Activated naive CD4-positive, alpha-beta T cell treated with anti-CD3 and anti-CD28 coated beads, Interleukin-2, amount 50 U/mL, for 72 hours (primary cell): ENCODE measurements at regions not wholly inside any gene's neighbourhood (a gene's known extent, or its start where the extent isn't known, plus 50 kb on each side); places are given as distances from the start of the nearest gene placed in this dataset.
"Not testable (repeated sequence)": the region's sequence is repeated elsewhere in the genome, so short reads cannot be mapped to it uniquely, and the experiment has no call there.

Source experiments
- ATAC-seq, 2 donors: fragments of 150-1000 bp; cut with Tn5 transposase; 2 replicates each; pipeline ENCODE4 v1.10.0; 2021; ENCODE audit warnings: mild to moderate bottlenecking in 2 of 2, moderate library complexity in 2 of 2
- DNase-seq, 2 donors: peaks; one replicate each; pipeline ENCODE4 v3.0.0; 2021 to 2022; ENCODE audit warnings: low spot score in 2 of 2
- H3K27ac Mint-ChIP-seq, 2 donors: one replicate each; pipeline ENCODE4 v1.8.0; 2022; ENCODE audit warnings: mild to moderate bottlenecking in 2 of 2, mixed read lengths in 2 of 2
- H3K36me3 Mint-ChIP-seq, 2 donors: one replicate each; pipeline ENCODE4 v1.8.0; 2022; ENCODE audit warnings: mixed read lengths in 2 of 2
- H3K9me3 Mint-ChIP-seq, 2 donors: one replicate each; pipeline ENCODE4 v1.8.0; 2022; ENCODE audit warnings: mixed read lengths in 2 of 2

- H3K36me3 Mint-ChIP-seq, result peaks cover 0 to 6% of the 10 kb centered on the region in 2 donors
- no peak overlapping the region for H3K27ac Mint-ChIP-seq
- DNase-seq (no peak), ATAC-seq (no peak)
- peaks cover 10 to 18% of the 10 kb centered on the region in 2 donors for H3K9me3 Mint-ChIP-seq
Measured at GRCh38 chr7:48782511-48782910, 141.8 kb upstream of the CDC14C start.

- ATAC-seq (no peak), DNase-seq (no peak)
- no peak overlapping the region for H3K27ac Mint-ChIP-seq
- peaks cover 6 to 9% of the 10 kb centered on the region in 2 donors for H3K9me3 Mint-ChIP-seq
- H3K36me3 Mint-ChIP-seq, result peaks cover 0 to 6% of the 10 kb centered on the region in 2 donors
Measured at GRCh38 chr7:48786951-48787350, 137.4 kb upstream of the CDC14C start.

GRCh38 chr7:48803250-48803649 is 121.1 kb upstream of the CDC14C start:
- Mint-ChIP-seq H3K9me3 (no peaks in the 10 kb centered on the region), H3K36me3 (no peaks in the 10 kb centered on the region), H3K27ac (no peak overlapping the region)
- DNase-seq (no peak), ATAC-seq (no peak)

- DNase-seq (no peak), ATAC-seq (no peak)
- no peaks in the 10 kb centered on the region for H3K9me3 Mint-ChIP-seq
- H3K27ac Mint-ChIP-seq, result no peak overlapping the region
- H3K36me3 Mint-ChIP-seq, result no peaks in the 10 kb centered on the region
Measured at GRCh38 chr7:48806731-48807130, 117.6 kb upstream of the CDC14C start.

- no peak for DNase-seq
- no peaks in the 10 kb centered on the region for H3K36me3 Mint-ChIP-seq
- peaks cover 0 to 6% of the 10 kb centered on the region in 2 donors for H3K9me3 Mint-ChIP-seq
- no peak overlapping the region for H3K27ac Mint-ChIP-seq
- no peak for ATAC-seq
Measured at GRCh38 chr7:48811071-48811470, 113.3 kb upstream of the CDC14C start.

GRCh38 chr7:48813472-48813871 is 110.9 kb upstream of the CDC14C start:
- DNase-seq, result no peak
- ATAC-seq, result no peak
- Mint-ChIP-seq H3K36me3 (no peaks in the 10 kb centered on the region), H3K27ac (no peak overlapping the region), H3K9me3 (peaks cover 0 to 6% of the 10 kb centered on the region in 2 donors)

- Mint-ChIP-seq H3K36me3 (no peaks in the 10 kb centered on the region), H3K27ac (no peak overlapping the region), H3K9me3 (no peaks in the 10 kb centered on the region)
- ATAC-seq (no peak), DNase-seq (no peak)
Measured at GRCh38 chr7:48822138-48822537, 102.2 kb upstream of the CDC14C start.

GRCh38 chr7:48832303-48832845 is 92.0 kb upstream of the CDC14C start:
- DNase-seq (no peak), ATAC-seq (no peak)
- H3K27ac Mint-ChIP-seq, result no peak overlapping the region
- H3K9me3 Mint-ChIP-seq, result peaks cover 3 to 4% of the 10 kb centered on the region in 2 donors
- H3K36me3 Mint-ChIP-seq, result no peaks in the 10 kb centered on the region

- Mint-ChIP-seq H3K27ac (no peak overlapping the region), H3K9me3 (peaks cover 3 to 4% of the 10 kb centered on the region in 2 donors), H3K36me3 (no peaks in the 10 kb centered on the region)
- no peak for DNase-seq
- no peak for ATAC-seq
Measured at GRCh38 chr7:48837266-48837665, 87.1 kb upstream of the CDC14C start.

- no peak overlapping the region for H3K27ac Mint-ChIP-seq
- ATAC-seq, result no peak
Measured at GRCh38 chr7:48839108-48839507, 85.2 kb upstream of the CDC14C start.

GRCh38 chr7:48841739-48842138 is 82.6 kb upstream of the CDC14C start:
- Mint-ChIP-seq H3K9me3 (peaks cover 3 to 4% of the 10 kb centered on the region in 2 donors), H3K36me3 (no peaks in the 10 kb centered on the region), H3K27ac (no peak overlapping the region)
- DNase-seq, result no peak
- no peak for ATAC-seq

More at GRCh38 chr7:48839108-48839507, 85.2 kb upstream of the CDC14C start:
- no peak for DNase-seq
- H3K9me3 Mint-ChIP-seq, result peaks cover 3% of the 10 kb centered on the region in 2 donors
- no peaks in the 10 kb centered on the region for H3K36me3 Mint-ChIP-seq

GRCh38 chr7:48847917-48848316 is 76.4 kb upstream of the CDC14C start:
- H3K27ac Mint-ChIP-seq, result no peak overlapping the region
- ATAC-seq (no peak), DNase-seq (no peak)
- peaks cover 3 to 4% of the 10 kb centered on the region in 2 donors for H3K9me3 Mint-ChIP-seq
- no peaks in the 10 kb centered on the region for H3K36me3 Mint-ChIP-seq

GRCh38 chr7:48860447-48860846 is 63.9 kb upstream of the CDC14C start:
- H3K27ac Mint-ChIP-seq, DNase-seq, H3K36me3 Mint-ChIP-seq, ATAC-seq: not testable (repeated sequence)
- peaks cover 10 to 14% of the 10 kb centered on the region in 2 donors for H3K9me3 Mint-ChIP-seq

GRCh38 chr7:48868916-48869315 is 55.4 kb upstream of the CDC14C start:
- no peak for ATAC-seq
- H3K9me3 Mint-ChIP-seq, result peaks cover 3 to 10% of the 10 kb centered on the region in 2 donors
- H3K27ac Mint-ChIP-seq, result no peak overlapping the region
- H3K36me3 Mint-ChIP-seq, result no peaks in the 10 kb centered on the region
- DNase-seq, result no peak

GRCh38 chr7:48872548-48872947 is 51.8 kb upstream of the CDC14C start:
- ATAC-seq (no peak), DNase-seq (no peak)
- no peak overlapping the region for H3K27ac Mint-ChIP-seq
- H3K9me3 Mint-ChIP-seq, result peaks cover 0 to 4% of the 10 kb centered on the region in 2 donors
- H3K36me3 Mint-ChIP-seq, result no peaks in the 10 kb centered on the region
